HCT116 (cell line): ENCODE measurements at regions not wholly inside any gene's neighbourhood (a gene's known extent, or its start where the extent isn't known, plus 50 kb on each side); places are given as distances from the start of the nearest gene placed in this dataset.

Experiments
- CTCF ChIP-seq, 3 experiments: fragments of 200-600 bp in 1 of 3; sonication (generic) in 1 of 3; IDR thresholded peaks in 2 of 3; conservative IDR thresholded peaks in 1 of 3; 2 replicates each; pipeline ENCODE4 v1.5.1; 2012 to 2017; ENCODE audit warnings: low read depth in 2 of 3, low read length in 2 of 3, antibody characterized with exemption in 1 of 3, borderline replicate concordance in 1 of 3, control low read depth in 1 of 3, mild to moderate bottlenecking in 1 of 3, mixed read lengths in 1 of 3, mixed run types in 1 of 3, moderate library complexity in 1 of 3; ENCODE audit not compliant: insufficient read depth in 1 of 3
- EZH2 ChIP-seq: fragments of 200-600 bp; sonication (generic); IDR thresholded peaks from 2 replicates; pipeline ENCODE4 v1.6.1; 2017; ENCODE audit warnings: antibody characterized with exemption, mixed run types
- POLR2A ChIP-seq: IDR thresholded peaks from 2 replicates; pipeline ENCODE4 v1.7.0; 2011; ENCODE audit warnings: borderline replicate concordance; ENCODE audit not compliant: insufficient read depth, insufficient read length; ENCODE audit errors: extremely low read depth
- POLR2AphosphoS5 ChIP-seq: IDR thresholded peaks from 2 replicates; pipeline ENCODE4 v1.6.1; 2011; ENCODE audit warnings: mild to moderate bottlenecking, low read depth, low read length, moderate library complexity
- SP1 ChIP-seq: IDR thresholded peaks from 2 replicates; pipeline ENCODE4 v1.6.1; 2012; ENCODE audit warnings: low read depth
- SRF ChIP-seq: IDR thresholded peaks from 2 replicates; pipeline ENCODE4 v1.6.1; 2012; ENCODE audit warnings: low read depth

- TF ChIP-seq POLR2AphosphoS5 (no peak), EZH2 (no peak), CTCF (IDR thresholded peaks at IDR 0.05 in 2 of 3, conservative IDR thresholded peaks at IDR 0.05 in 1 of 3; ENCODE audit: borderline replicate concordance in 1 of 3, insufficient read depth in 1 of 3, low read depth in 2 of 3, low read length in 2 of 3) (no peak), SP1 (no peak), SRF (no peak), POLR2A (no peak)
Observed at GRCh38 chr2:217611626-217612127, 391.1 kb downstream of the TNS1 start.
